Sigmoid colon (tissue), 6 donors: ENCODE measurements at regions not wholly inside any gene's neighbourhood (a gene's known extent, or its start where the extent isn't known, plus 50 kb on each side); places are given as distances from the start of the nearest gene placed in this dataset.

Source experiments
- DNase-seq: peaks from one replicate; pipeline ENCODE4 v3.0.0-alpha.2; 2019
- H3K27ac ChIP-seq, 4 donors: fragments of 200-600 bp; sonication (generic); one replicate each; pipeline ENCODE4 v1.5.1; 2016 to 2019; ENCODE audit warnings: mild to moderate bottlenecking in 1 of 4
- H3K27me3 ChIP-seq, 3 donors: fragments of 200-600 bp; sonication (generic); one replicate each; pipeline ENCODE4 v1.5.1; 2019; ENCODE audit warnings: mild to moderate bottlenecking in 1 of 3
- H3K36me3 ChIP-seq, 4 donors: fragments of 200-600 bp; sonication (generic); one replicate each; pipeline ENCODE4 v1.5.1; 2016 to 2019
- H3K4me1 ChIP-seq, 4 donors: fragments of 200-600 bp; sonication (generic); one replicate each; pipeline ENCODE4 v1.5.1; 2017 to 2019
- H3K4me3 ChIP-seq, 4 donors: fragments of 200-600 bp; sonication (generic); one replicate each; pipeline ENCODE4 v1.5.1; 2017 to 2019; ENCODE audit warnings: mild to moderate bottlenecking in 2 of 4, moderate library complexity in 1 of 4
- H3K9me3 ChIP-seq, 4 donors: fragments of 200-600 bp in 3 of 4; sonication (generic) in 3 of 4; one replicate each; pipeline versions ENCODE4 v1.5.1 to v1.6.1; 2013 to 2019
- CTCF ChIP-seq, 4 experiments: fragments of 450-650 bp in 3 of 4; fragments of 200-600 bp in 1 of 4; IDR thresholded peaks; one replicate each; pipeline ENCODE4 v1.5.1; 2016 to 2019; ENCODE audit warnings: antibody characterized with exemption in 4 of 4, mild to moderate bottlenecking in 3 of 4, moderate library complexity in 2 of 4
- EP300 ChIP-seq, 4 donors: sonication (generic); formaldehyde crosslinking; IDR thresholded peaks; one replicate each; pipeline ENCODE4 v1.6.1; 2017; ENCODE audit warnings: antibody characterized with exemption in 4 of 4
- POLR2A ChIP-seq, 2 donors: fragments of 450-650 bp; IDR thresholded peaks; one replicate each; pipeline ENCODE4 v1.6.1; 2016; ENCODE audit warnings: antibody characterized with exemption in 2 of 2, mild to moderate bottlenecking in 2 of 2, moderate library complexity in 2 of 2
- POLR2AphosphoS5 ChIP-seq, 4 donors: sonication (generic); formaldehyde crosslinking; IDR thresholded peaks; one replicate each; pipeline ENCODE4 v1.6.1; 2017; ENCODE audit warnings: antibody characterized with exemption in 4 of 4
- WGBS, 2 donors: extraction: QIAGEN DNeasy Blood & Tissue Kit; methylation state at CpG; one replicate each; pipeline ENCODE4 v1.1.7; 2013; 5-methylcytosine and 5-hydroxymethylcytosine counted together
- intact Hi-C: fragments of 100-400 bp; cut with DNase I; formaldehyde crosslinking; loops from one replicate; pipeline ENCODE4 v1.15.1; 2023
- donor health status: healthy with polysubstance abuse.
- donor health status: healthy.

DNA sequence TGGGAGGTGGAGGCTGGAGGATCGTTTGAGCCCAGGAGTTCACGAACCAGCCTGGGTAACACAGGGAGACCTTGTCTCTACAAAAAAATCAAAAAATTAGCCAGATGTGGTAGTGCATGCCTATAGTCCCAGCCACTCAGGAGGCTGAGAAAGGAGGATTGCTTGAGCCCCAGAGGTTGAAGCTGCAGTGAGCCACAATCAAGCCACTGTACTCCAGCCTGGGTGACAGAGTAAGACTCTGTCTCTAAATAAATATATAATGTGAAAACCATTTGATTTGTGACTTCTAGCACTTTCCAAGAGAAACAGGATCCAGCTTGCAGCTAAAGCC, 459.1 kb downstream of the SOX9 start:
- Histone ChIP-seq H3K4me3 (no peak overlapping the region), H3K27ac (no peak overlapping the region), H3K36me3 (no peaks in the 10 kb centered on the region), H3K4me1 (no peaks in the 10 kb centered on the region), H3K9me3 (no peaks in the 10 kb centered on the region), H3K27me3 (peaks cover 0 to 5% (median 0%) of the 10 kb centered on the region in 3 donors)
- no peak for DNase-seq
- whole genome bisulfite sequencing, 2 donors: 56 to 69% methylated on average over 2 of the region's 2 CpGs
- TF ChIP-seq CTCF (IDR thresholded peaks at IDR 0.05): no peak
- no peak for TF ChIP-seq POLR2AphosphoS5 (IDR thresholded peaks at IDR 0.05)
- no peak for TF ChIP-seq POLR2A (IDR thresholded peaks at IDR 0.05)
- TF ChIP-seq EP300 (IDR thresholded peaks at IDR 0.05): no peak
- intact Hi-C loops: loop anchor here (10.0 kb wide), 1 partner anchor 135 kb away; no protein-coding TSS in a partner anchor

GRCh38 chr17:72580321-72581127, 459.7 kb downstream of the SOX9 start:
- no peak overlapping the region for H3K27ac ChIP-seq
- no peaks in the 10 kb centered on the region for H3K4me1 ChIP-seq
- no peak for DNase-seq
- H3K36me3 ChIP-seq: no peaks in the 10 kb centered on the region
- TF ChIP-seq CTCF (IDR thresholded peaks at IDR 0.05): no peak
- TF ChIP-seq EP300 (IDR thresholded peaks at IDR 0.05): no peak
- no peak for TF ChIP-seq POLR2AphosphoS5 (IDR thresholded peaks at IDR 0.05)
- no peak for TF ChIP-seq POLR2A (IDR thresholded peaks at IDR 0.05)
- peaks cover 0 to 1% (median 0%) of the 10 kb centered on the region in 3 donors for H3K27me3 ChIP-seq
- H3K4me3 ChIP-seq: no peak overlapping the region
- intact Hi-C loops: loop anchor here (10.0 kb wide), 1 partner anchor 134 kb away; no protein-coding TSS in a partner anchor
- H3K9me3 ChIP-seq: no peaks in the 10 kb centered on the region
- WGBS, 2 donors: 16 to 62% methylated on average over 11 of the region's 11 CpGs

DNA sequence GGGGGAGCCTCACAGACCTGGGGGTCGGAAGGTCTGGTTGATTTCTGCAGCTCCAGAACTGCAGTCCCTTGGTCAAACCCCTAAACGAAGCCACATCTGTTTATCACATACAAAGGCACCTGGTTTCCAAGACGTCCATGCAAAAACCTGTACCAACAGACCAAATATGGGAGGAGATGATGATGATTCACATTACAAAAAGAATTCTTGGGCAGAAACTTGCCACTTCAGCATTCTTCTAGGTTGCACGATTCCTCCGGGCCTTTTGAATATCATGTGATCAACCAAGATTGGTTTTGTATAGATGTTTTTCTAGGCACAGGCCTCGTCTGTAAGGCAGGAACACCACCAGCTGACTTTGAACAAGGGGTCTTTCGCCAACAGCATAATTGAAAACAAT, 466.3 kb downstream of the SOX9 start:
- 55 to 79% methylated on average over 7 of the region's 7 CpGs for WGBS, 2 donors
- no peaks in the 10 kb centered on the region for H3K9me3 ChIP-seq
- H3K27ac ChIP-seq: no peak overlapping the region
- intact Hi-C loops: loop anchor here (10.0 kb wide), 1 partner anchor 128 kb away; no protein-coding TSS in a partner anchor
- no peak for DNase-seq
- TF ChIP-seq CTCF (IDR thresholded peaks at IDR 0.05) (no peak), POLR2AphosphoS5 (IDR thresholded peaks at IDR 0.05) (no peak), EP300 (IDR thresholded peaks at IDR 0.05) (no peak), POLR2A (IDR thresholded peaks at IDR 0.05) (no peak)
- H3K27me3 ChIP-seq: peaks cover 0 to 31% (median 15%) of the 10 kb centered on the region in 3 donors
- no peak overlapping the region for H3K4me3 ChIP-seq
- no peaks in the 10 kb centered on the region for H3K36me3 ChIP-seq
- H3K4me1 ChIP-seq: peaks cover 0 to 10% (median 7%) of the 10 kb centered on the region in 4 donors

DNA sequence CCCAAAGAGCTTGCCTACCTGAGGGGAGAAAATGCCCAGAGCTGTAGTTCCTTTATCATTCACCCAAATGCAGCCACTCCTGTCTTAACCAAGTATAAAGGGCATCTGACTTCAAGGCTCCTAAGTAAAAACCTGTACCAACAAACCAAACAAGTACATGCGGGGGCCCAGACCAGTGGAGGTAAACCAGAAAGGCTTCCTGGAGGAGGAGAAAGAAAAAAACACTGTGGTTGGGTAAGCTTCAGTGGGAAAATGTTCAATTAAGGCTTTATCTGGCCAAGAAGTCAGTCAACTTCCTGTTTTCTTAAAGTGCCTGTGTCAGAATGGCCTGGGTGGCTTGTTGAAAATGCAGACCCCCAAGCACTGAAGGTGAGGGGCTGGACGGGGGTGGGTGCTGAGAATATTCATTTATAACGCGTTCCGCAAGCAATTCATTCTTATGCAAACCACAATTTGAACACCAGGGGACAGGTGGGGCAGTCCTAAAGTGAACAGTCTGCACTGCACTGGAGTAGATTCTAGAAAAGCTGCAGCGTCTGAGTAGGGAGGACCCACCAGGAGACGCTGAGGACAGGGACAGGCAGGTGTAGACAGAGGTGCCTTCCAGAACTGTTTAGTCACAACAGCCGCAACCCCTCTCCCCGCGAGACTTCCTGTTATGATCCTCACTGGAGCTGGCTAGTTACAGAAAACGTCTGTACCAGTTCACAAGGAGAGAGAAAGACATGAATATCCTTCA, 467.1 kb downstream of the SOX9 start:
- peaks cover 6 to 39% (median 23%) of the 10 kb centered on the region in 3 donors for H3K27me3 ChIP-seq
- no peak for DNase-seq
- H3K27ac ChIP-seq: no peak overlapping the region
- H3K4me3 ChIP-seq: no peak overlapping the region
- H3K36me3 ChIP-seq: no peaks in the 10 kb centered on the region
- peaks cover 0 to 17% (median 14%) of the 10 kb centered on the region in 4 donors for H3K4me1 ChIP-seq
- TF ChIP-seq POLR2A (IDR thresholded peaks at IDR 0.05): no peak
- no peak for TF ChIP-seq CTCF (IDR thresholded peaks at IDR 0.05)
- TF ChIP-seq EP300 (IDR thresholded peaks at IDR 0.05): no peak
- TF ChIP-seq POLR2AphosphoS5 (IDR thresholded peaks at IDR 0.05): no peak
- WGBS, 2 donors: 3 to 12% methylated on average over 11 of the region's 11 CpGs
- H3K9me3 ChIP-seq: no peaks in the 10 kb centered on the region
- intact Hi-C loops: loop anchor here (10.0 kb wide), 1 partner anchor 127 kb away; no protein-coding TSS in a partner anchor
